Fibroblast of gingiva (primary cell): ENCODE measurements at regions not wholly inside any gene's neighbourhood (a gene's known extent, or its start where the extent isn't known, plus 50 kb on each side); places are given as distances from the start of the nearest gene placed in this dataset.
"Not testable (repeated sequence)": the region's sequence is repeated elsewhere in the genome, so short reads cannot be mapped to it uniquely, and the experiment has no call there.

Source experiments
- DNase-seq: peaks from one replicate; pipeline ENCODE4 v3.0.0-alpha.2; 2011; ENCODE audit warnings: low read depth

DNA sequence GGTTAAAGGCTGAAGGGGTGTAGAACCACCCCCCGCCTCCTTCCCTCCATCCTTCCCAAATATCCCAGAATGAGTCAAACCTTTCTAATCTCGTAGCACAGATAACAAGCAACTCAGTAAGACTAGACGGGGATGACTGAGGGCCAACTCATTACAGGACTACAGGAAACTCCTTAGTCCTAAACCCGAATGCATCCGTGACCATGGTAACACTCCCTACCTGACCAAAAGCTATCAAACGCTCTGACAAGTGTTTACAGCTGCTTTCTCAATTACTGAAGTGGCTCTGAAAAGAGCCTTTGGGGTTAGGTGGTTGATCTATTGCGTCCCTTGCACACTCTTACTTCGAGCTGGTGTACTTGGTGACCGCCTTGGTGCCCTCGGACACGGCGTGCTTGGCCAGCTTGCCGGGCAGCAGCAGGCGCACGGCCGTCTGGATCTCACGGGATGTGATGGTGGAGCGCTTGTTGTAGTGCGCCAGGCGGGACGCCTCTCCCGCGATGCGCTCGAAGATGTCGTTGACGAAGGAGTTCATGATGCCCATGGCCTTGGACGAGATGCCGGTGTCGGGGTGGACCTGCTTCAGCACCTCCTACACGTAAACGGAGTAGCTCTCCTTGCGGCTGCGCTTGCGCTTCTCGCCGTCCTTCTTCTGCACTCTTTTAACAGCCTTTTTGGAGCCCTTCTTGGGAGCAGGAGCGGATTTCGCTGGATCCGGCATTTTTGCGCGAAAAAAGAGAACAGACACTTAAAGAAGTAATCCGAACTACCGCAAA lies 67.4 kb downstream of the FAM72B start:
- DNase-seq, result peak; percentile 31

DNA sequence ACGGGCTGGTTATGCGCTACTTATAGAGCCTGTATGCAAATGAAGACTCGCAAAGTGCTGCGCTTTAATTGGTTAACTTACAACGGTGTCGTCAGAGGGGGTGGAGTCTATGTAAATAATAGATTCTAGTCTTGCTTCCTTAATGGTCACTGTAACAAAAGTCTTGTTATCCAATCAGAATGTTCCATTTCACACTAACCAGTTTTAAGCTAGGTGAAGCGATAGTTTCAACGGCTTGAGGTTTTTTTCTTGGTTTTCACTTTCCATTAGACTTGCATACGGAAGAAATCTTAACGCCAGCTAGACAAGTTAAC lies 66.9 kb downstream of the FAM72B start:
- DNase-seq, result not testable (repeated sequence)

DNA sequence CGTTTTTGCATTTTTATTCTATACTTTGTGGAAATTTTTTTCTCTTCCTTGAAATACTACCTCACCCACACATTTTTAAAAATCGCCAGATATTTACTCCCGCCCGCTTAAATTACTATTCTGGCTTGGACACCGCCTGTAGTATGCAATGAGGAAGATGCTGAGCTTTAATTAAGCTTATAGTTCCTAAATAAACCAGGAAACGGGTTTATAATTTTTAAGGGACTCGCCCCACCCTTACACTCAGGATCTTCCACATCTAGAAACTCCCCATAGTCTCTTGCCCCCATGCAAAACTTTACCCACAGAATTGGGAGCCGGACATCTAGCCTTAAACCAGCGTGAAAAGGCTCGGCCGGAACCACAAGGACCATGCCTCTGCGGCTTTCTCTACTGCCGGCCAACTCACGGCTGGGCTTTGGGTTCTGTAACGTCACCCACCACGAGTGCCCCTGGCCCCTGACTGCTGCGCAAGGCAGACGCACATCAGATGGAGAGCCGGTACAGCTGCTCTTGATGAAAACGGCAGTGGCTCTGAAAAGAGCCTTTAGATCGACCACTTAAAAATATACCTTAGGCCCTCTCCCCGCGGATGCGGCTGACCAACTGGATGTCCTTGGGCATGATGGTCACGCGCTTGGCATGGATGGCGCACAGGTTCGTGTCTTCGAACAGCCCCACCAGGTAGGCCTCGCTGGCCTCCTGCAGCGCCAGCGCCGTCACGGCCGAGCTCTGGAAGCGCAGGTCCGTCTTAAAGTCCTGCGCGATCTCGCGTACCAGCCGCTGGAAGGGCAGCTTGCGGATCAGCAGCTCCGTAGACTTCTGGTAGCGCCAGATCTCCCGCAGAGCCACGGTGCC lies 66.3 kb downstream of the FAM72B start:
- DNase-seq, result peak; percentile 21
